GM19023 (cell line): ENCODE measurements at regions not wholly inside any gene's neighbourhood (a gene's known extent, or its start where the extent isn't known, plus 50 kb on each side); places are given as distances from the start of the nearest gene placed in this dataset.
"Not testable (repeated sequence)": the region's sequence is repeated elsewhere in the genome, so short reads cannot be mapped to it uniquely, and the experiment has no call there.

Experiments
- ATAC-seq: cut with Tn5 transposase; IDR thresholded peaks from one replicate; pipeline ENCODE4 v1.9.1; 2021; ENCODE audit warnings: mild to moderate bottlenecking, moderate library complexity; ENCODE audit not compliant: unreplicated experiment

- no peak for ATAC-seq
Observed at GRCh38 chr4:122100508-122100907, 51.6 kb upstream of the BLTP1 start.

DNA sequence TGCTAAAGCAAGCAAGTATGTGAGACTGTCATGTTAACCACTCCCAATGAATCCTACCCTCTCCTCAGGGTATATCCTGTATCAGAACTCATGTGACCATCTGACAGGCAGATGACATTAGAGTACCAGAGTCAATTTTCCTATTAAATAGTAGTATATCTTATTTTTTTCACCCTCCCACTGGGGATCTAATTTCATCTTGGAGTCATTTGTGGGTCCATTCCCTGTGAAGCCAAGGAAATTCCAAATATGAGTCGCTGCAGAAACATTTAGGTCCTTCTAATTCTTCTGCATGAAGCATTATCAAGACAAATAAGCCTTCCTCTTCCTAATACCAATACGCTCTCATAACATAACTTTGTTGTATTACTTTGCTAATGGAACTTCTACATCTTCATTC, 52.2 kb upstream of the BLTP1 start:
- ATAC-seq: no peak

- no peak for ATAC-seq
Observed at GRCh38 chr4:122091836-122092405, 60.2 kb upstream of the BLTP1 start.

DNA sequence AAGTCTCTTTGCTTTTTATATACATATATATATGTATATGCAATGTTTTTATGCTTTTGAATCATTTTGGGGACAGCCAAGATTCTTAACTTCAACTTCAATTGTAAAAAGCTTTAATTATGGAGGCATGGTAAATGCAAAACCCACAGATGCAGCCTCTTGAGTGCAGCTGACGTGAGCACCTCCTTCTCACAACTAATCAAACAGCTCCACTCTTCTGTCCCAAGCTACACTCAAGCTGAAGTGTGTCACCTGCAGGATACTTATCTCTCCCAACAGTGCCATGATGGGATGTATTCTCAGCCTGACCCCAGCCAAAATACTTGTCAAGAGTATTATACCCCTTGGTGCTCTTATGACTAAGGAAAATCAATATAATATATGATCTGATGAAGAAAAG, 60.7 kb upstream of the BLTP1 start:
- ATAC-seq: no peak

DNA sequence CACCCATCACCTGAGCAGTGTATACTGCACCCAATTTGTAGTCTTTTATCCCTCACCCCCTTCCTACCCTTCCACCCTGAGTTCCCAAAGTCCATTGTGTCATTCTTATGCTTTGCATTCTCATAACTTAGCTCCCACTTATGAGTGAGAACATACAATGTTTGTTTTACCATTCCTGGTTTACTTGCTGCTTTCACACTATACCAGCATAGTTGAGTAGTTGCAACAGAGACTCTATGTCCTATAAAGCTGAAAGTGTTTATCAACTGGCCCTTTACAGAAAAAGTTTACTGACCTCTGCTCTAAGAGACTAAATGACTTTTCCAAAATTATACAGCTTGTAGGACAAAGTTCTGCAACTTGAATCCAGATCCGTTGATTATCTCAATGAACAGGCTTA, 61.1 kb upstream of the BLTP1 start:
- no peak for ATAC-seq

- ATAC-seq: no peak
Observed at GRCh38 chr4:122086338-122087065, 65.6 kb upstream of the BLTP1 start.

DNA sequence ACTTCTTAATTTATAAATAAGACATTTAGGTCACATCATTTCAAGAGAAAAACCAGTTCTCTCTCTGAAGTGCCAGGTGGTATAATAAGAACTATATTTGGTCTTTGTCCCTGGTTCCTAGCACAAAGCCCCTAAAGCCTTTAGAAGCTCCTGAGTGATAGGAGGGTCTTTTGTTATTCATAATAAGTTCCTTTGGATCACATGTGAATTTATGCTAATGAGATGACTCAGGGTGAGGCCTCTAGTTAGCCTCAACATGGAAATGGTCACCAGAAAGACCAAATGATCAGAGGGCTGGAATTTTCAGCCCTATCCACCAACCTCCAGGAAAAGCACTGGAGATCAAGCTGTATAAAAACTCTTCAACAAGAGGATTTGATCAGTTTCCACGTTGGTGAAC, 68.1 kb upstream of the BLTP1 start:
- no peak for ATAC-seq

GRCh38 chr4:122083351-122083750, 68.8 kb upstream of the BLTP1 start:
- ATAC-seq: no peak

DNA sequence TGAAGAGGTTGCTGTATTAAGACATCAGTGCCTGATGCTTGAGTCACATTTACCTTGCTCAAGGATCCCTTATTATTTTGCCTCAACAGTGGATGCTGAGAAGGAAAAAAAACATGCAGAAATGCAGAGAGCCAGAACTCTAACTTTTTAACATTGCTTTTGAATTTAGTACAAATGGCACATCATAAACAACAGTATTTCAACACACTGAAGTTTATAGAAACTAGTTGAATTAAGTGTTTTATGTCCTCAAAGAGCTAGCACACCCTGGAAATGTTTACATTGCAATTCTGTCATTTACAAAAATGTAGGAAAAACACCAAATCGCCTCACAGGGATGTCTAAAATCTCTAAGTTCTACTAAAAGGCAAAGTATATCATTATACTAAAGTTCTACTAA, 69.5 kb upstream of the BLTP1 start:
- no peak for ATAC-seq

GRCh38 chr4:122077653-122078052, 74.5 kb upstream of the BLTP1 start:
- not testable (repeated sequence) for ATAC-seq

DNA sequence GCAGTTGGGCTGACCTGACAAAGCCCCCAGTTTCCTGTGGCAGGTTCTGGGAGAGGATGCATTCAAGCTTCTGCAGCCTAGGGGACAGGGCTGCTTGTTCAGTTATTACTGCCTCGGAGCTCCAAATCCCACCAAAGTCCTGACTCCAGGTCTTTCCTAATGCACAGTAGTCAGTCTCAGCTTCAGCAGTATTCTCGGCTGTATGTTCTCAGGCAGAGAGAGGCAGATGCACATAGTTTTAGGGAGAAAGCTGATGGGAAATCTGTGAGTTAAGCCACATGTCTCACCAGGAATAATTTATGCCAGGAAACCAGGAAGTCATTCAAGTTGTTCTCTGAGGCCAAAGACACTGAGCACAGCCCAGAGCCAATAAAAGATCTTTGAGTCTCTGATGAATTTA, 75.3 kb upstream of the BLTP1 start:
- ATAC-seq: not testable (repeated sequence)

- ATAC-seq: no peak
Observed at GRCh38 chr4:122073615-122074014, 78.5 kb upstream of the BLTP1 start.

DNA sequence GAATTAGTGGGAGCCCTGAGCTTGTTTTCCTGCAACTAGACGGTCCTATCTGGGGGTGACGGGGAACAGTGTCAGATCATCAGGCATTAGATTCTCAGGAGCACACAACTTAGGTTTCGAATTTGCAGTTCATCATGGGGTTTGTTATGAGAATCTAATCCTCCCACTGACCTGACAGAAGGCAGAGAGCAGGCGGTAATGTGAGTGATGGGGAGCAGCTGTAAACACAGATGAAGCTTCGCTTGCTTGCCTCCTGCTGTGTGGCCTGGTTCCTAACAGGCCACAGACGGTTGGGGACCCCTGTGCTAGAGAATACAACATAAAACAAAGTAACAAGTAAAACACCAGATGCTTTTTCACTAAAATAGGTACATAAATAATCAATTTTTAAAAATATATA, 86.2 kb upstream of the BLTP1 start:
- ATAC-seq: no peak

DNA sequence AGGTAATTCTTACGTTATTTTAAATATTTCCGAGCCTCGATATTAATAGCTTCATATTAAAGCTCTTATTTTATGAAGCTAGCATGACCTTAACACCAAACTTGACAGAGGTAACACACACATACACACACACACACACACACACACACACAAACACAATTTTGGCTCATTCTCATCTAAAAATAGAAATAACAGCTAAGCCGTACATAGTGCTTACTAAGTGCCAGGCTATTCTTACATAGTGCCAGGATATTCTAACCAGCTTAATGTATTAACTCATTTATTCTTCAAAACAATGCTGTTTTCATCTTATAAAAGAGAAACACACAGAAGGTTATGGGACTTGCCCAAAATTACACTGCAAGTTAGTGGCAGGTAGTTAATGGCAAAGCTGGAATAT, 87.0 kb upstream of the BLTP1 start:
- ATAC-seq: no peak

DNA sequence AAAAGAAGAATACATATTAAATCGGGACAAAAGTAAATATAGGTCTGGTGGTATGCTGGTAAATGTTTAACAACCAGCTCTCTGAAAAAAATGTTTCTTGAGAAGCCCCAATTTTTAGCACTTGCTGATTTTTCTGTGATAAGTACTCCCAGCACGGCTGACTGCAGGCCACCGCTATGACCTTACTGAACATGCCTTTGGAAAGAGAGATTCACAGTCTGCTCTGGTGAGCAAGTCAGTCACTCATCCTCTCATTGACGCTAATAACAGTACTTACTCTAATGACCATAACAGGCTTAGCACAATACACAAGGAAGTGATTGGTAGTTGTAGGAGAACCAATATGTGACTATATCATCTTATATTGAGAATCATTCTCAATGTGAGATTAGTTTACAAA, 98.9 kb upstream of the BLTP1 start:
- ATAC-seq: no peak

DNA sequence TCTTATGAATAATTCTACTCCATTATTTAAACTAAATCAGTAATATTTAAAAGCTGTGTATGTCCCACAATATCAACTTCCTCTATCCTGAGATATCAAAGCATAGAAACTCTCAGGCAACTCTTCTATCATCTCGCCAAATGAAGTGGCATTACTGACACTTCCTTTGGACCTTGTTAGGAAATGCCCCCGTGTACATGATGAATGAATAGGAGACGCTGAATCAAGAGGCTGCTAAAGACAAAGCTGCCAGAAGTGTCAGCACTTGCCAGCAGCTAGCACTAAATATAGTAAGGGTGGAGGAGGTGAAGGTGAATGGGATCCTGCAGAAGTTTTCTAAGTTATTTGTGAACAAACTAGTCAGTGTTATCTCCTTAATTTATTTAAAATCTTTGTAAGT, 99.5 kb upstream of the BLTP1 start:
- ATAC-seq: no peak

- no peak for ATAC-seq
Observed at GRCh38 chr4:122050841-122051240, 99.0 kb upstream of the TRPC3 start.

- no peak for ATAC-seq
Observed at GRCh38 chr4:122047456-122048425, 95.9 kb upstream of the TRPC3 start.

DNA sequence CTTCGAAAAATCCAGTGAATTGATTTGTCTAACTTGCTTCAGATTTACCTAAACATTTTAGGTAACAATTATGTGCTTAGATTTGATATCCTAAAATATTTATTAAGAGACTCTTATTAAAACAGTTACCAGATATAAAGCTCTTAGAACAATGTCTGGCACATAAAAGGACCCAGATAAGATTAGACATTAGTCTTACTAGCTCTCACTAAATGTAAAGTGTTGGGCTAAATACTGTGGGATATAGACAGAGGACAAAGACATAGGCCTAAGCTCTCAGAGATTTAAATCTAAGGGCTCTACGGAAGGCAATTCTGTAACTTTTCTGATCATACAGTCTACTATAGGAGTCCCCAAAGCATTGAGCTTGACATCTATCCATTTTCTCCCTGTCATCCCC, 94.4 kb upstream of the TRPC3 start:
- ATAC-seq: no peak

- no peak for ATAC-seq
Observed at GRCh38 chr4:122045533-122045932, 93.7 kb upstream of the TRPC3 start.

GRCh38 chr4:122044501-122044900, 92.6 kb upstream of the TRPC3 start:
- no peak for ATAC-seq

- no peak for ATAC-seq
Observed at GRCh38 chr4:122041312-122041711, 89.5 kb upstream of the TRPC3 start.
